Activated CD4-positive, alpha-beta T cell treated with anti-CD3 and anti-CD28 coated beads, Interleukin-2, amount 10 ng/mL, durations not matched to agents 7 days and 5 days (primary cell): ENCODE measurements at regions not wholly inside any gene's neighbourhood (a gene's known extent, or its start where the extent isn't known, plus 50 kb on each side); places are given as distances from the start of the nearest gene placed in this dataset.
A peak's percentile ranks its signal among the peaks of the same experiment; 100 is the strongest.

Source experiments
- CTCF ChIA-PET: fragments of 350-600 bp; sonication (Branson Sonifier 250); formaldehyde crosslinking; loops from one replicate; lab custom pipeline; 2021; ENCODE audit warnings: antibody characterized with exemption; lab: Charles Lee
- POLR2A ChIA-PET: fragments of 350-600 bp; sonication (Branson Sonifier 250); formaldehyde crosslinking; loops from one replicate; lab custom pipeline; 2021; ENCODE audit warnings: antibody characterized with exemption; lab: Charles Lee
- DNase-seq: peaks from one replicate; pipeline ENCODE4 v3.0.0-alpha.2; 2020
- H3K27ac Mint-ChIP-seq: one replicate; pipeline ENCODE4 v1.8.0; 2021; ENCODE audit warnings: mild to moderate bottlenecking, moderate library complexity, mixed read lengths
- H3K27me3 Mint-ChIP-seq: one replicate; pipeline ENCODE4 v1.8.0; 2021; ENCODE audit warnings: mixed read lengths
- H3K36me3 Mint-ChIP-seq: one replicate; pipeline ENCODE4 v1.8.0; 2021; ENCODE audit warnings: low read depth, mixed read lengths
- H3K4me1 Mint-ChIP-seq: one replicate; pipeline ENCODE4 v1.8.0; 2021; ENCODE audit warnings: mixed read lengths
- H3K4me3 Mint-ChIP-seq: one replicate; pipeline ENCODE4 v1.8.0; 2021; ENCODE audit warnings: mild to moderate bottlenecking, moderate library complexity, mixed read lengths
- H3K9me3 Mint-ChIP-seq: one replicate; pipeline ENCODE4 v1.8.0; 2021; ENCODE audit warnings: mixed read lengths

DNA sequence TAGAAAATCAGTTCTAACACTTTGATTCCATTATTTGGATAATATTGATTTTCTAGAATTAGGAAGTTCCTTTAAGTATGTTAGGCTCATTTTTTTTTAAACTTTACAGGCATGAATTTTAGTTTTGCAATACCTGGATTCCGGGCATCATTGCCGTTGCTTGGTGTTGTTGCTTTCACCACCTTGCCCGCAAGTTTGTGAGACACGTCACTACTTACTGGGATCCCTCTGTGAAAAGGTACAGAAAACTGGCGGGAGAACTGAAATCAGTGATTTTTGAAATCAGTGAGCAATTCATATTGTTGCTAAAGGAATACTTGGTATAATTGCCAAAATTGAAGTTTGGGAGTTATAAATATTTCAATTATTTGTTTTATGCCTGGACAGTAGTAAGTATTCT, 232.3 kb upstream of the NPY start:
- H3K4me1 Mint-ChIP-seq = peaks cover 3% of the 10 kb centered on the region
- POLR2A ChIA-PET = no interaction called here

DNA sequence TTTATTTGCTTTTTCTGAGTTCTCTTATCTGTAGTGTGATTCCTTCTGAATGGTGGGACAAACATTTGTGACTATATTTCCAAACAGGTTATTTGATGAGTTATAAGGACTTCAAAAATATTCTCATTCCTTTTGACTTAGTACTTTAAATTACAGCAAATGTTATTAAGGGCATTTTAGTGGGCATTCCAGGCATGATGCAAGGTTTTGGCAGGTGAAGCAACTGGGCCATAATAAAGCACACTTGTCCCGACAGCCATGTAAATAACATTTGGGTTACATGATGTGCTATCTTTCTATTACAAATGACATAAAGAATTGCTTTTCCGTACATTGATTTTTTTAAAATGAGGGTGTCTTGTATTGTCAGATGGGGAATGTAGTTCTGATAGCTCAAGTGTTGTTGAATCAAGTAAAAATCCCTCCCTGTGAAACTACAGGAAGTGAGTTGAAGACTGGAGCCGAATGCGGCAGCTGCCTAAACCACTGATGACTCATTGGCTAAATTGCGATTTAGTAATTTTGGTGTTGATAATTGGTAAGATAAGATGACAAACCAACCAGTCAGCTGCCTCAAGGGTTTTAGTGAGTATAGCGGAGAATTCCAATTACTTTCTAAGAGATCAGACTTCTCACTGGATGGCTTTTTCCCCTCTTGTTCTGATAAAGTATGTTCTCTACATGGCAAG, 231.3 kb upstream of the NPY start:
- H3K27me3 Mint-ChIP-seq = peaks cover 25% of the 10 kb centered on the region
- no peaks in the 10 kb centered on the region for H3K36me3 Mint-ChIP-seq
- no peak overlapping the region for H3K27ac Mint-ChIP-seq
- peaks cover 3% of the 10 kb centered on the region for H3K4me1 Mint-ChIP-seq
- H3K9me3 Mint-ChIP-seq = no peaks in the 10 kb centered on the region
- ChIA-PET POLR2A (no interaction called here), CTCF (no interaction called here)
- H3K4me3 Mint-ChIP-seq = no peak overlapping the region
- DNase-seq = no peak

More for the DNA sequence above, 232.3 kb upstream of the NPY start:
- Mint-ChIP-seq H3K27ac (no peak overlapping the region), H3K27me3 (peaks cover 27% of the 10 kb centered on the region), H3K36me3 (no peaks in the 10 kb centered on the region), H3K9me3 (no peaks in the 10 kb centered on the region), H3K4me3 (no peak overlapping the region)
- DNase-seq = no peak
- CTCF ChIA-PET = no interaction called here

GRCh38 chr7:24054236-24054635, 229.8 kb upstream of the NPY start:
- Mint-ChIP-seq H3K27ac (no peak overlapping the region), H3K36me3 (no peaks in the 10 kb centered on the region), H3K27me3 (peaks cover 25% of the 10 kb centered on the region), H3K4me3 (no peak overlapping the region), H3K9me3 (no peaks in the 10 kb centered on the region), H3K4me1 (peaks cover 3% of the 10 kb centered on the region)
- DNase-seq = no peak
- ChIA-PET CTCF (no interaction called here), POLR2A (no interaction called here)

DNA sequence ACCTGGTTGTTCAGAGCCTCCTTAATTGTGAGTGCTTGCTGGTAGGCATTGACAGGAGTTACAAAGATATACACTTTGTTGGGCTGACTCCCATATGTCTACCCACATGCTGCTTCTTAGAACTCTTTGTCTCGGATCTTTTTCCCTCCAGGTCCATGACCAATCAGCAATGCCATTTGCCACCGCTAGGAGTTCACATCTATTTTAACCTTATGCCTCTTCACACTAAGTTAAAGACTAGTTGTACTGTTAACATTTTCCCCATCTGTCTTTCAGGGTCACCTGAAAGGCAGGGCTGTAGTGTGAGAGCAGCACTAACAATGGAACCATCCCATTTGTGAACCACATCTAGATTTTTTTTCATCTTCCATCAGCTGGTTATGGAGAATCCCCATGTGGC, 226.7 kb upstream of the NPY start:
- CTCF ChIA-PET = no interaction called here
- peaks cover 3% of the 10 kb centered on the region for H3K4me1 Mint-ChIP-seq
- POLR2A ChIA-PET = no interaction called here
- no peak overlapping the region for H3K4me3 Mint-ChIP-seq
- no peaks in the 10 kb centered on the region for H3K36me3 Mint-ChIP-seq
- H3K27me3 Mint-ChIP-seq = peaks cover 23% of the 10 kb centered on the region
- H3K27ac Mint-ChIP-seq = no peak overlapping the region
- DNase-seq = no peak
- no peaks in the 10 kb centered on the region for H3K9me3 Mint-ChIP-seq

DNA sequence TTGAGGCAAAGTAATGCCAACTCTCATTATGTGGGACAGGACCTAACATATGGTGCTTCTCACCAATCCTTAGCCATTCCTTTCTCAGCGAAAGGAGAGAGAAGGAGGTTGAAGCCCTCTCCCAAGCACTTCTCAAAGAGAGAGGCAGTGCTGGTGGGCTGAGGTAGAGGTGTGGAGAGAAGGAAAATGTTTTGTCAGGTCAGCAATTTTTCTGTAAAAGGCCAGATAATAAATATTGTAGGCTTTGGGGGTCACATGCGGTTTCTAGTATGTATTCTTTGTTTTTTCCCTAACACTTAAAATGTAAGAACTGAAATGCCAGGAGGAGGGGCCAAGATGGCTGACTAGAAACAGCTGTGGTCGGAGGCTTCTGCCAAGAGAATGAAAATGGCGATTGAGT, 225.0 kb upstream of the NPY start:
- no peak for DNase-seq
- ChIA-PET POLR2A (no interaction called here), CTCF (no interaction called here)
- H3K27ac Mint-ChIP-seq = no peak overlapping the region
- H3K4me3 Mint-ChIP-seq = no peak overlapping the region
- no peaks in the 10 kb centered on the region for H3K9me3 Mint-ChIP-seq
- H3K27me3 Mint-ChIP-seq = peaks cover 10% of the 10 kb centered on the region
- no peaks in the 10 kb centered on the region for H3K4me1 Mint-ChIP-seq
- no peaks in the 10 kb centered on the region for H3K36me3 Mint-ChIP-seq

- no peak for DNase-seq
- ChIA-PET CTCF (no interaction called here), POLR2A (no interaction called here)
- Mint-ChIP-seq H3K27ac (no peak overlapping the region), H3K27me3 (peaks cover 4% of the 10 kb centered on the region), H3K4me1 (no peaks in the 10 kb centered on the region), H3K4me3 (no peak overlapping the region), H3K36me3 (no peaks in the 10 kb centered on the region), H3K9me3 (no peaks in the 10 kb centered on the region)
These were observed 224.2 kb upstream of the NPY start for GRCh38 chr7:24059775-24060174.

- H3K9me3 Mint-ChIP-seq = no peaks in the 10 kb centered on the region
- no peaks in the 10 kb centered on the region for H3K27me3 Mint-ChIP-seq
- no peak overlapping the region for H3K27ac Mint-ChIP-seq
- DNase-seq = no peak
- POLR2A ChIA-PET = interaction anchor here (0.6 kb wide), 1 partner anchor 29 kb away, joined by 3 read pairs; no protein-coding TSS in a partner anchor
- no peaks in the 10 kb centered on the region for H3K4me1 Mint-ChIP-seq
- H3K36me3 Mint-ChIP-seq = no peaks in the 10 kb centered on the region
- CTCF ChIA-PET = no interaction called here
- no peak overlapping the region for H3K4me3 Mint-ChIP-seq
These were observed 220.3 kb upstream of the NPY start for GRCh38 chr7:24063721-24064120.

DNA sequence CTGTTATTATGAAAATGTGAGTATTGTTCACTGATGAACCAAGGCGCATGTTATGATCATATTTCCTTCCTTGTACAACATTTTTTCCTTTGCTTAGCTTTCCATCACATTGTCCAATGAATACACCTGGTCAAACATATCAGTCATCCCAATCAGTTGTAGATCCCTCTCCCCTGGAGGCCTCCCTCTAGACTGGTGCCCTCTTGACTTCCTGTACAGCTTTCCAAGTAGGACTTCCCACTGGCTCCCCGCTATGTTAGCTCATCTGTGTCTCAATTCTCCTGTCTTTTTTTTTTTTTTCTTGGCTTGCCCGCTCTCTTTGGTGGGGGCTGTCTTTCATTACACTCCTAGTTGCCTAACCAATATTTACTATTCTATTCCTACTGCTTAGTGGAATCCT, 214.2 kb upstream of the NPY start:
- no peak overlapping the region for H3K27ac Mint-ChIP-seq
- H3K9me3 Mint-ChIP-seq = no peaks in the 10 kb centered on the region
- H3K4me1 Mint-ChIP-seq = peaks cover under 1% of the 10 kb centered on the region
- ChIA-PET CTCF (no interaction called here), POLR2A (no interaction called here)
- H3K36me3 Mint-ChIP-seq = no peaks in the 10 kb centered on the region
- peaks cover 7% of the 10 kb centered on the region for H3K27me3 Mint-ChIP-seq
- H3K4me3 Mint-ChIP-seq = no peak overlapping the region
- no peak for DNase-seq

DNA sequence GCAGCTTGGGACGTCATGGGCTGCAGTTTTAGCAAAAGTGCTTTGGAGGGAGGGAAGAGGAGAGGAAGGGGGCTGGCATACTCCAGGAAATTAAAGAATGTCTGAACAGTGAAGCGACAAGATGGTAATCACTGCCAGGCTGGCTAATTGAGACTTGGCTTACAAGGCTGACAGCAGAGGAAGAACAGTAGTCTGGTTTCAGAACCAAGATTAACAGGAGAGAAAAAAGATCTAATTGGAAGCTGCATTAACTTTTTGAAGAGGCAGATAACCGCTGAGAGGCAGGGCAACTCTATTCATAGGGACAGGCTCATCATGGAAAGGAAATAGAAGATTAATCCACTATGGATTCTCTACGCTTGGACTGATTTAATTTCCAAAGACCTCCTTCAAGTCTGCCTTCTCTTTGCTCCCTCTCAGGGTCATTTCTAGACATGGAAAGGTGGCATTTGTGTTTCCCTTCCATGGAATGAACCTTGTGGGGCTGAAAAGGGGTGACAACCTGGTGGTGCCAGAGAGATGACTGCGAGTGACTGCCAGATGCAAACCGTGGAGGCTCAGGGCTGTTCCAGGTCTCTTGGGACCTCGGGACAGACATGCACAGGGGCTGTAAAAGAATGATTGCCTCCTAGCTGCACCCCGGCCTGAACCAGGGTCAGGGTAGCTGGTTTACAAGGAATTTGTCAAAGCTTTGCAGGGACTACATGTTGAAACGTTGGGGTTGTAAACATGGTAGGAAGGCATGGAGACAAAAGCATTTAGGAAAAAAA, 210.2 kb upstream of the NPY start:
- Mint-ChIP-seq H3K4me1 (peaks cover 5% of the 10 kb centered on the region), H3K36me3 (no peaks in the 10 kb centered on the region), H3K27ac (peak overlapping the region; percentile 16), H3K9me3 (no peaks in the 10 kb centered on the region), H3K27me3 (peaks cover 9% of the 10 kb centered on the region), H3K4me3 (no peak overlapping the region)
- POLR2A ChIA-PET = no interaction called here
- no peak for DNase-seq
- CTCF ChIA-PET = no interaction called here

DNA sequence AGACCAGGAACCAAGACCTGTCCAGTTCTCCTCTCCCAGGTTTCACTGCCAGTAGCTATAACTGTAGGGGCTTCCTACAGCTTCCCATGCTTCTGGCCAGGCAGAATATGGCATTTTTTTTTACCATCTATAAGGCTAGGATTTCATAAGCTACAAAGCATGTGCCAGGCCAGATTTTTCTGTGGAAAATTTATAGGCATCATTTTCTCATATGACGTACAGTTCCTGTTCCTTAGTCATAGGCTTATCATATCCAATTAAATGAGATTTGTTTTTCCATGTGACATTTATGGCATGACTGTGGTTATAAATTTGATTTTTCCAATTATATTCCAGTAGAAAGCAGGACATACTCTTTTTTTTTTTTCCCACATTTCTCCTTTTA, 208.6 kb upstream of the NPY start:
- no peaks in the 10 kb centered on the region for H3K36me3 Mint-ChIP-seq
- H3K4me3 Mint-ChIP-seq = no peak overlapping the region
- ChIA-PET CTCF (interaction anchor here (0.7 kb wide), 1 partner anchor 20 kb away, joined by 3 read pairs; no protein-coding TSS in a partner anchor), POLR2A (interaction anchor here (0.7 kb wide), 1 partner anchor 316 kb away, joined by 6 read pairs; no protein-coding TSS in a partner anchor)
- H3K9me3 Mint-ChIP-seq = no peaks in the 10 kb centered on the region
- DNase-seq = no peak
- no peak overlapping the region for H3K27ac Mint-ChIP-seq
- peaks cover 5% of the 10 kb centered on the region for H3K4me1 Mint-ChIP-seq
- peaks cover 5% of the 10 kb centered on the region for H3K27me3 Mint-ChIP-seq

DNA sequence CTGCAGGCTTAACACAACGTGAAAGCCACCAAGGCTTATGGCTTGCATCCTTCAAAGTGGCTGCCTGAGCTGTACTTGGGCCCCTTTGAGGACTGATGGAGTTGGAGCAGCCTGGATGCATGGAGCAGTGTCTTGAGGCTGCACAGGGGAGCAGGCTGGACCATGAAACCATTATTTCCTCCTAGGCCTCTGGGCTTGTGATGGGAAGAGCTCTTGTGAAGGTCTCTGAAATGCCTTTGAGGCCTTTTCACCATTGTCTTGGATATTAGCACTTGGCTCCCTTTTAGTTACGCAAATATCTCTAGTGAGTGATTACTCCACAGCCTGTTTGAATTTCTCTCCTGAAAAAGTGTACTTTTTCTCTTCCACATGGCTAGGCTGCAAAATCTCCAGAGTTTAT, 201.2 kb upstream of the NPY start:
- POLR2A ChIA-PET = no interaction called here
- H3K27ac Mint-ChIP-seq = no peak overlapping the region

GRCh38 chr7:24102988-24103387, 181.0 kb upstream of the NPY start:
- Mint-ChIP-seq H3K36me3 (no peaks in the 10 kb centered on the region), H3K9me3 (peaks cover 2% of the 10 kb centered on the region), H3K27me3 (no peaks in the 10 kb centered on the region), H3K4me3 (no peak overlapping the region), H3K27ac (no peak overlapping the region), H3K4me1 (no peaks in the 10 kb centered on the region)
- ChIA-PET POLR2A (no interaction called here), CTCF (no interaction called here)
- DNase-seq = no peak

More for the DNA sequence above, 201.2 kb upstream of the NPY start:
- H3K9me3 Mint-ChIP-seq = peaks cover 5% of the 10 kb centered on the region
- CTCF ChIA-PET = interaction anchor here (0.6 kb wide), 1 partner anchor 556 kb away, joined by 3 read pairs; no protein-coding TSS in a partner anchor
- no peak overlapping the region for H3K4me3 Mint-ChIP-seq
- DNase-seq = no peak
- no peaks in the 10 kb centered on the region for H3K36me3 Mint-ChIP-seq
- H3K4me1 Mint-ChIP-seq = no peaks in the 10 kb centered on the region
- peaks cover 2% of the 10 kb centered on the region for H3K27me3 Mint-ChIP-seq

DNA sequence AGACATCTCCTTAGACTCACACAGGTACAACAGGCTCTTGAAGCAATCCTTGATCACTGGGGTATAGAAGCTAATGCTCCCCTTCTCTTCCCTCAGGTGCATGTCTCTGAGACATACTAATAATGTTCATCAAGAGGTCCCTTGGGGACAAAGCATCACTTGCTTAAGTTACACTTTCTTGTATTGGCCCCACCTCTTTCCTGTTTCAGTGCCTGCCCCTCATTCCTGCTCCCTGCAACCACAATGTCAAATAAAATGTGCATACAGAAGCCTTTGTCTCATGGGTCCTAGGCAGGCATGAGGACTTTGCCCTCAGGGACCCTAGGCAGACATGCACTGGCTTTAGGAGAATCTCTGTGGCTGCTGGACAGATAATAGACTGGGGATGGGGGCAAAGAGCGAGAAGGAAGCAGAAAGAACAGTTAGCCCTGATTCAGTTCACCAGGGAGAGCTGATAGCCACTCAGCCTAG, 175.0 kb upstream of the NPY start:
- H3K36me3 Mint-ChIP-seq = no peaks in the 10 kb centered on the region
- CTCF ChIA-PET = interaction anchor here (1.9 kb wide), 1 partner anchor 10 kb away, joined by 6 read pairs; no protein-coding TSS in a partner anchor
- no peaks in the 10 kb centered on the region for H3K9me3 Mint-ChIP-seq
- DNase-seq = no peak
- H3K27me3 Mint-ChIP-seq = peaks cover 4% of the 10 kb centered on the region
- no peaks in the 10 kb centered on the region for H3K4me1 Mint-ChIP-seq
- H3K27ac Mint-ChIP-seq = no peak overlapping the region
- H3K4me3 Mint-ChIP-seq = no peak overlapping the region
- POLR2A ChIA-PET = no interaction called here
